GM23338 (cell line): ENCODE measurements at regions not wholly inside any gene's neighbourhood (a gene's known extent, or its start where the extent isn't known, plus 50 kb on each side); places are given as distances from the start of the nearest gene placed in this dataset.

ENCODE experiments used
- CTCF ChIP-seq, 2 experiments: fragments of 200-600 bp in 1 of 2; sonication (generic) in 1 of 2; conservative IDR thresholded peaks; 2 replicates each; pipeline versions ENCODE4 v1.5.1 to v1.6.1; 2016 to 2017; ENCODE audit warnings: antibody characterized with exemption in 2 of 2, low read depth in 2 of 2, mild to moderate bottlenecking in 2 of 2, moderate library complexity in 1 of 2
- ETS1 ChIP-seq: IDR thresholded peaks from 2 replicates; pipeline ENCODE4 v1.6.1; 2016; ENCODE audit warnings: antibody characterized with exemption
- EZH2 ChIP-seq: fragments of 200-600 bp; sonication (generic); IDR thresholded peaks from one replicate; pipeline ENCODE4 v1.8.0; 2017; ENCODE audit warnings: antibody characterized with exemption, mild to moderate bottlenecking, low read depth; ENCODE audit not compliant: unreplicated experiment
- NANOG ChIP-seq: IDR thresholded peaks from 2 replicates; pipeline ENCODE4 v1.6.1; 2016; ENCODE audit warnings: antibody characterized with exemption, borderline replicate concordance

DNA sequence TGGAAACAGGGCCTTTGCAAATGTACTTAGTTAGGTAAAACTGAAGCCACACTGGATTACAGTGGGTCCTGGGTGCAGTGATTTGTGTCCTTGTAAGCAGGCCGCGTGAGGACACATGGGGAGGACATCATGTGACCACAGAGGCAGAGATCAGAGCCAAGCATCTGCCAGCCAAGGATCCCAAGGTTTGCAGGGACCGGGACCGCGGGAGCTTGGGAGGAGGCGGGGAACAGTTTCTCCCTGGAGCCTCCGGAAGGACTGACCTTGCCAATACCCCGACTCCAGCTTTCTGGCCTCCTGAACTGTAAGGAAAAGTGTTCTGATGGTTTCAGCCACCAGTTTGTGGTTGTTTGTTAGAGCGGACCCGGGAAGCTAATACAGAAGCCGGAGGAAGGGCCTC lies 500.9 kb downstream of the PREX1 start:
- TF ChIP-seq NANOG (no peak), CTCF (conservative IDR thresholded peaks at IDR 0.05; ENCODE audit: low read depth in 2 of 2) (no peak), ETS1 (no peak), EZH2 (no peak)
